BLaER1 (cell line): ENCODE measurements at regions not wholly inside any gene's neighbourhood (a gene's known extent, or its start where the extent isn't known, plus 50 kb on each side); places are given as distances from the start of the nearest gene placed in this dataset.
"Not testable (repeated sequence)": the region's sequence is repeated elsewhere in the genome, so short reads cannot be mapped to it uniquely, and the experiment has no call there.

ENCODE experiments used
- H3K27ac ChIP-seq: shearing (Covaris generic); formaldehyde crosslinking; 2 replicates; pipeline ENCODE4 v1.8.1; 2022
- H3K27me3 ChIP-seq: shearing (Covaris generic); formaldehyde crosslinking; 2 replicates; pipeline ENCODE4 v1.8.1; 2022
- H3K36me3 ChIP-seq: shearing (Covaris generic); formaldehyde crosslinking; 2 replicates; pipeline ENCODE4 v1.8.1; 2022
- H3K4me1 ChIP-seq: shearing (Covaris generic); formaldehyde crosslinking; 2 replicates; pipeline ENCODE4 v1.8.1; 2022
- H3K4me2 ChIP-seq: shearing (Covaris generic); formaldehyde crosslinking; 2 replicates; pipeline ENCODE4 v1.8.1; 2022
- H3K4me3 ChIP-seq: shearing (Covaris generic); formaldehyde crosslinking; 2 replicates; pipeline ENCODE4 v1.8.1; 2022
- H3K9ac ChIP-seq: shearing (Covaris generic); formaldehyde crosslinking; 2 replicates; pipeline ENCODE4 v1.8.1; 2022
- H3K9me3 ChIP-seq: shearing (Covaris generic); formaldehyde crosslinking; 2 replicates; pipeline ENCODE4 v1.8.1; 2022
- H4K20me1 ChIP-seq: shearing (Covaris generic); formaldehyde crosslinking; 2 replicates; pipeline ENCODE4 v1.8.1; 2022
- Cebpa-rat ChIP-seq: shearing (Covaris generic); IDR thresholded peaks from 2 replicates; pipeline ENCODE4 v1.8.1; 2022

DNA sequence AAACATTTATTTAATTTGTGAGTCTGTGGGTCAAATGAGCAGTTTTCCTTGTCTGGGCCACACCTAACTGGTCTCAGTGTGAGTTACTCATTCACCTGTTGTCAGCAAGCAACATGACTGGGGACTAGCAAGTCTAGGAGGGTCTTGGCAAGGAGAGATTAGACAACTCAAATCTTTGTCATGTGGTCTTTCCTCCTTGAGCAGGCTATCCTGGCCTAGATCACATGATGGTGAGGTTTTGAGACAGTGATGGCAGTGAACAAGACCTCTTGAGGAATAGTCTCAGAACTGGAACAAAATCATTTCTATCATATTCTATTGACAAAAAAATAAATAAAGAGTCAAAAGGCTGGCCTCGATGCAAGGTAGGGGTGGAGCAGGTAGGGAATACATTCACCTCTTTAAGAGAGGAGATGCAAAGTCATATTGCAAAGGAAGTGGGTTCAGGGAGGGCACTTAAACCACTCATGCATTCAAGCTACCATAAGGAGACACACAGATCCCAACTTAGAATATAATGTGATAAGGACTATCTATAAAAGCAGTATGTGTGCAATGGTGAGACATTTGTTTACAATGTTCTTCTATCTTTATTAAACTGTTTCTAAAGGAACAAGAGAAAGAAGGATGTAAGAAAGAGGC, 135.7 kb downstream of the ZNF330 start:
- Histone ChIP-seq H3K27me3 (no peaks in the 10 kb centered on the region), H3K4me1 (peaks cover 8% of the 10 kb centered on the region; the same call in 1 of the 2 replicates), H3K27ac (no peak overlapping the region), H3K9me3 (no peaks in the 10 kb centered on the region), H3K4me3 (no peak overlapping the region), H4K20me1 (no peaks in the 10 kb centered on the region), H3K9ac (no peak overlapping the region), H3K4me2 (no peak overlapping the region), H3K36me3 (no peaks in the 10 kb centered on the region)
- no peak for TF ChIP-seq Cebpa-rat

DNA sequence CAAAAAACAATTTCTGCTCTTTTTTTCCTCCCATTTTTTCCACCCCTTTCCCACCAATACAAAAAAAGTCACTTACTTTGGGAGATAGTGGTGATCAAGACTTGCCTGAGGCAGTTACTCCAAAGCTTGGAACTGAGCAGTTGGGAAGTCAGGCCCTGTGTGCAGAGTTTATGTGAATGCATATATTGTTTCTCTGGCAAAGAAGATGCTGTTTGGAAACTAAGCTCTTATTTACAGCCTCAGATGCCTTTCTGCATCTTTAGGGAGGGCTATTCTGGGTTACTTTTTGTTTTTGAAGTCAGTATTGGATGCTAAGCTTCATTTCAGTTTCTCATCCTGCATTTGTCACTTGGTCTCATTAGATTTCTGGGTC, 136.3 kb downstream of the ZNF330 start:
- no peak for TF ChIP-seq Cebpa-rat
- H3K36me3 ChIP-seq = no peaks in the 10 kb centered on the region
- H3K27ac ChIP-seq = no peak overlapping the region
- H3K9ac ChIP-seq = no peak overlapping the region
- no peak overlapping the region for H3K4me2 ChIP-seq
- H3K27me3 ChIP-seq = no peaks in the 10 kb centered on the region
- no peaks in the 10 kb centered on the region for H3K9me3 ChIP-seq
- H3K4me1 ChIP-seq = peaks cover 8% of the 10 kb centered on the region; the same call in 1 of the 2 replicates
- H3K4me3 ChIP-seq = no peak overlapping the region
- no peaks in the 10 kb centered on the region for H4K20me1 ChIP-seq

DNA sequence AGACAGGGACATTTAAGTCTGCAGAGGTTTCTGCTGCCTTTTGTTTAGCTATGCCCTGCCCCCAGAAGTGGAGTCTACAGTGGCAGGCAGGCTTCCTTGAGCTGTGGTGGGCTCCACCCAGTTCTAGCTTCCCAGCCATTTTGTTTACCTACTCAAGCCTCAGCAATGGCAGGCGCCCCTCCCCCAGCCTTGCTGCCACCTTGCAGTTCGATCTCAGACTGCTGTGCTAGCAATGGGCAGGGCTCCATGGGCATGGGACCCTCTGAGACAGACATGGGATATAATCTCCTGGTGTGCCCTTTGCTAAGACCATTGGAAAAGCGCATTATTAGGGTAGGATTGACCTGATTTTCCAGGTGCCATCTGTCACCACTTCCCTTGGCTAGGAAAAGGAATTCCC, 147.5 kb downstream of the ZNF330 start:
- H3K27ac ChIP-seq, H3K4me2 ChIP-seq, H3K9me3 ChIP-seq, H3K4me3 ChIP-seq, H3K9ac ChIP-seq, H3K27me3 ChIP-seq, H4K20me1 ChIP-seq, H3K4me1 ChIP-seq, H3K36me3 ChIP-seq: not testable (repeated sequence)

DNA sequence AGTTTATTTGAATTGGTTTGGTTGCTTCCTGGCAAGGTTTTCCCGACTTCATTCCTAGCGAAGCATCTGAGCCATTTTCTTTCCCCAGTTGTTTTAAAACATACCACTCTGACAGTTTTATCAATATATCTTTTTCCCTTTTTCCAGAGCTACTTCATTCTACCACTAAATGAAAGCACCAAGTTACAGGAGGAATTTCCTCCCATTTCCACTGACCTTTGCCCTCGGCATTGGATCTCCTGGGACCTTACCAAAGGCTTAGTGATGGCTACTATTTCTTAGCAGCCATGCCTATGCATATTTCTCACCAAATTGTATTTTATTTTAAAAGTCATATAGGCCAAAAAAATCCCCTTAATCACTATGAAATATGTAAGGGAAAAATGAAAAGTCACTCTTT, 150.5 kb downstream of the ZNF330 start:
- Histone ChIP-seq H3K36me3 (no peaks in the 10 kb centered on the region), H3K4me3 (no peak overlapping the region), H4K20me1 (no peaks in the 10 kb centered on the region), H3K4me1 (no peaks in the 10 kb centered on the region), H3K4me2 (no peak overlapping the region), H3K27ac (no peak overlapping the region), H3K27me3 (no peaks in the 10 kb centered on the region), H3K9ac (no peak overlapping the region), H3K9me3 (no peaks in the 10 kb centered on the region; the same call in 1 of the 2 replicates)
- no peak for TF ChIP-seq Cebpa-rat

DNA sequence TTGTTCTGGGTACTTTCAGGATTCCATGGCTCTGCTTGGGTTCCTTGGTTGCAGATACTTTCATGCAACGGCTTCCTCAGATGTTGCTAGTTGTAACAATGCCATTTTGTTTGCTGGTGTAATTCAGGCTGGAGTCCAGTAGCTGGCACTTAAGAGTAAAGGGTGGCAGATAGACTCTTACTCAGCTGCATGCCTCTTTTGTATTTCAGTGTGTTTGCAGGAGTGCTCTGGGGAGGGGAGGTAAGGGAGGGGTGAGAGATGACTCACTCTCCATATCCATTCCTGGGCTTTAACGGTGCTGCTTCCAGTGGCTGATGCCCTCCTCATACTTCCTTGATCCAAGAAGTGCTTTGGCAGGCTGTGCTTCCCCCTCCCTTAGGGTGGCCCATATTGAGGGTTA, 155.2 kb downstream of the ZNF330 start:
- H3K9me3 ChIP-seq = no peaks in the 10 kb centered on the region
- no peaks in the 10 kb centered on the region for H3K4me1 ChIP-seq
- H3K27me3 ChIP-seq = no peaks in the 10 kb centered on the region
- no peaks in the 10 kb centered on the region for H4K20me1 ChIP-seq
- H3K36me3 ChIP-seq = no peaks in the 10 kb centered on the region
- no peak overlapping the region for H3K4me2 ChIP-seq
- H3K9ac ChIP-seq = no peak overlapping the region
- no peak overlapping the region for H3K27ac ChIP-seq
- no peak for TF ChIP-seq Cebpa-rat
- H3K4me3 ChIP-seq = no peak overlapping the region

DNA sequence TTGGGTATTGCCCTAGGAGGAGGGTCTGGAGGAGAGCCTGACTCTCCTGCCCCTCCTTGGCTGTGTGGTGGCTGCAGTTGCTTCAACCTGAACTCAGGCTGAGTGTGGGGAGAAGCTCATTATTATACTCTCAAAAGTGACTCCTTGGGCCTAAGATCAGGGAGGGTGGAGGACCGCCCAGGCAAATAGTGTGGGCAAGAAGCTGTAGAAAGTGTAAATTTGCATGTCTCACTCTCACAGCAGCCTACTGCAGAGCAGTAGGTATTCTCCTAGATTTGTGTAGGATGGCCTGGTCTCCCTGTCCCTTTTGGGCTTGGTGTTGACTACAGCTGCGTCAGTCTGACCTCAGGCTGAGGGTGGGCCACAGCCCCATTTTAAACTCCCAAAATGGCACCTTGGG, 156.1 kb downstream of the ZNF330 start:
- H3K4me2 ChIP-seq = no peak overlapping the region

DNA sequence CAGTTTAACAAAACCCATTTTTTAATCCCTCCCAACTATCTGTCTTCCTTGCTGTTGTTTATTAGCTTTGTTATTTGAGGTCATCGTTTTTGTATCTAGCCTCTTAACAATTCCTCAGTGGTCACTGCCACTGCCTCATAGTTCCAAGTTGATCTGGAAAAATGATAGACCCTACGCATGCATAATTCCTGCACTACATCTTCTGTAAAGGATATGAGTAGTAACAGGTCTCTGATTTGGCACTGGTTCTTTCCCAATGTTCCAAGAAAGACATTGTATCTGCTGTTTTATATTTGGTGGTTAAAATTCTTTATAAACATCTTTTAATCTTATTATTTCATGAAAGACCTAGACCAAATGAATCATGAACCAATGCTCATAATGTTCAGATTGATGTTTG, 166.6 kb downstream of the ZNF330 start:
- Histone ChIP-seq H3K36me3 (no peaks in the 10 kb centered on the region), H4K20me1 (no peaks in the 10 kb centered on the region), H3K4me2 (no peak overlapping the region), H3K9me3 (no peaks in the 10 kb centered on the region), H3K27ac (no peak overlapping the region), H3K4me3 (no peak overlapping the region), H3K27me3 (no peaks in the 10 kb centered on the region), H3K4me1 (no peaks in the 10 kb centered on the region), H3K9ac (no peak overlapping the region)
- no peak for TF ChIP-seq Cebpa-rat

More for the DNA sequence above, 156.1 kb downstream of the ZNF330 start:
- H3K9me3 ChIP-seq = no peaks in the 10 kb centered on the region
- H4K20me1 ChIP-seq = no peaks in the 10 kb centered on the region
- H3K9ac ChIP-seq = no peak overlapping the region
- no peaks in the 10 kb centered on the region for H3K4me1 ChIP-seq
- no peaks in the 10 kb centered on the region for H3K36me3 ChIP-seq
- no peak overlapping the region for H3K4me3 ChIP-seq
- H3K27ac ChIP-seq = no peak overlapping the region
- no peak for TF ChIP-seq Cebpa-rat
- H3K27me3 ChIP-seq = no peaks in the 10 kb centered on the region

DNA sequence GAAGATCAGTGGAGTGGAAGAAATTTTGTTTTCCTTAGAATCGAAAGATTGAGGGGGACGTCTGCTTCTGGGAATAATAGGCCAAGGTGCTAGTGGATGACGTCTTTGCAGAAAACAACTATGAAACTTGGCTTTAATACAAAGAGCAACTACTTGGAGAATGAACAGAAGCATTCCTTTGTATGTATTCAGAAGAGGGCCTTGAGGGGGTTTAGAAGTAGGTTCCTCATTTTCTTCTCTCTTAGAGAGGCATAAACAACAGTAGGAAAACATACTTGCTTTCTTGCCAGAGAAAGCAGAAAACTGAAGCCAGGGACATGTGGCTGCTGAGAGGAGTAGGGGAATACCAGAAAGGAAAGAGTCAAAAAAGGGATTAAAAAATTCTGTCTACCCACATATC, 167.8 kb downstream of the ZNF330 start:
- TF ChIP-seq Cebpa-rat = no peak

DNA sequence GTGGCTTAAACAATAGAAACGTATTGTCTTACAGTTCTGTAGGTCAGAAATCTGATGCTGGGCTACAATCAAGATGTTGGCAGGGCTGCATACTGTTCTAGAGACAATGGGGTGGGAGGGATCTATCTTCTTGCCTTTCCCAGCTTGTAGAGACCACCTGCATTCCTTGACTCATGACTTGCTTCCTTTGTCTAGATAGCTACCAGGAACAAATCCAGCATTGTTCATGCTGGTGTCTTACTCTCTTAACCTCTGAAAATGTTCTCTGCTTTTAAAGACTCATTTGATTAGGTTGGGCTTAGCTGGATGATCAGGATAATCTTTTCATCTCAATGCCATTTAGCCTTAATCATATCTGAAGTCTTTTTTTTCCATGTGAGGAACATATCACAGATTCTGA, 169.0 kb downstream of the ZNF330 start:
- H3K36me3 ChIP-seq = no peaks in the 10 kb centered on the region
- no peaks in the 10 kb centered on the region for H3K4me1 ChIP-seq
- H3K4me3 ChIP-seq = no peak overlapping the region
- H3K27me3 ChIP-seq = no peaks in the 10 kb centered on the region
- no peak overlapping the region for H3K4me2 ChIP-seq
- no peak overlapping the region for H3K9ac ChIP-seq
- no peak overlapping the region for H3K27ac ChIP-seq
- H4K20me1 ChIP-seq = no peaks in the 10 kb centered on the region
- TF ChIP-seq Cebpa-rat = no peak
- no peaks in the 10 kb centered on the region for H3K9me3 ChIP-seq

More for the DNA sequence above, 167.8 kb downstream of the ZNF330 start:
- Histone ChIP-seq H3K36me3 (no peaks in the 10 kb centered on the region), H3K4me1 (no peaks in the 10 kb centered on the region), H3K4me2 (no peak overlapping the region), H3K27me3 (no peaks in the 10 kb centered on the region), H3K27ac (no peak overlapping the region), H3K4me3 (no peak overlapping the region), H4K20me1 (no peaks in the 10 kb centered on the region), H3K9ac (no peak overlapping the region), H3K9me3 (no peaks in the 10 kb centered on the region)

DNA sequence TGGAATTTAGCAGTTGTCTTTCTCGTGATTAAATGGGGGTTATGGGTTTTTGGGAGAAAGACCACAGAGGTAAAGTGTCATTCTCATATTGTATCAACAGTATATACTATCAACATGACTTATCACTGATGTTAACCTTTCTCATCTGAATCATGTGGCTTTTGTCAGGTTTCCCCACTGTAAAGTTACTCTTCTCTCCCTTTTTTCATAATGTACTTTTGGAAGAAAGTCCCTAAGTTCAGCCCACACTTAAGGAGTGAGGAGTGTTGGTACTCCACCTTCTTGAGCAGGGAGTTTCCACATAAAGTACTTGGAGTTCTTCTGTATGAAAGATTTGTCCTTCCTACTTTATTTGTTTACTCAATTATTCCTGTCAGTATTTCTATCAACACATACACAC, 169.9 kb downstream of the ZNF330 start:
- H3K9ac ChIP-seq = no peak overlapping the region
- no peak overlapping the region for H3K4me3 ChIP-seq
- H3K9me3 ChIP-seq = no peaks in the 10 kb centered on the region
- H3K27ac ChIP-seq = no peak overlapping the region
- H3K4me1 ChIP-seq = no peaks in the 10 kb centered on the region
- no peaks in the 10 kb centered on the region for H4K20me1 ChIP-seq
- H3K4me2 ChIP-seq = no peak overlapping the region
- no peak for TF ChIP-seq Cebpa-rat
- H3K27me3 ChIP-seq = no peaks in the 10 kb centered on the region
- no peaks in the 10 kb centered on the region for H3K36me3 ChIP-seq

DNA sequence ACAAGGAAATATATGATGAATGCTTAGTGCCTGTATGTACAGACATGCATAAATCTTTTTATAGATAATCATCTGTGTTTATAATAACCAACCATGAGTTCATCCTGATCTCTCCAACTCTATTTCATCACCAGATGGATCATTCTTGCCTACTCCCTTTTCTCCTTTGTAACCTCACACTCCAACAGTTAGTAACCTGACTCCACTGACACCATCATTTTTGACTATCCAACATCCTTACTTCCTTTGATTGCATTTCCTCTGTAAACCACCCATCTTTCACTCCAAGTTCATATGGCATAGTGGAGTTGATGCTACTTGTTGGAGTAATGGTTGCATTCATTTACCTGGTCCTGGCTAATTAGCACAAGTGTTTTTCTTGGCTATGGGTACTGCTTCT, 170.6 kb downstream of the ZNF330 start:
- H3K9me3 ChIP-seq = no peaks in the 10 kb centered on the region
- H3K4me3 ChIP-seq = no peak overlapping the region
- H3K4me1 ChIP-seq = no peaks in the 10 kb centered on the region
- no peak overlapping the region for H3K9ac ChIP-seq
- H3K4me2 ChIP-seq = no peak overlapping the region
- H4K20me1 ChIP-seq = no peaks in the 10 kb centered on the region
- H3K27me3 ChIP-seq = no peaks in the 10 kb centered on the region
- no peak overlapping the region for H3K27ac ChIP-seq
- TF ChIP-seq Cebpa-rat = no peak
- H3K36me3 ChIP-seq = no peaks in the 10 kb centered on the region
